ENCODE measurements at regions not wholly inside any gene's neighbourhood (a gene's known extent, or its start where the extent isn't known, plus 50 kb on each side); places are given as distances from the start of the nearest gene placed in this dataset.

DNA sequence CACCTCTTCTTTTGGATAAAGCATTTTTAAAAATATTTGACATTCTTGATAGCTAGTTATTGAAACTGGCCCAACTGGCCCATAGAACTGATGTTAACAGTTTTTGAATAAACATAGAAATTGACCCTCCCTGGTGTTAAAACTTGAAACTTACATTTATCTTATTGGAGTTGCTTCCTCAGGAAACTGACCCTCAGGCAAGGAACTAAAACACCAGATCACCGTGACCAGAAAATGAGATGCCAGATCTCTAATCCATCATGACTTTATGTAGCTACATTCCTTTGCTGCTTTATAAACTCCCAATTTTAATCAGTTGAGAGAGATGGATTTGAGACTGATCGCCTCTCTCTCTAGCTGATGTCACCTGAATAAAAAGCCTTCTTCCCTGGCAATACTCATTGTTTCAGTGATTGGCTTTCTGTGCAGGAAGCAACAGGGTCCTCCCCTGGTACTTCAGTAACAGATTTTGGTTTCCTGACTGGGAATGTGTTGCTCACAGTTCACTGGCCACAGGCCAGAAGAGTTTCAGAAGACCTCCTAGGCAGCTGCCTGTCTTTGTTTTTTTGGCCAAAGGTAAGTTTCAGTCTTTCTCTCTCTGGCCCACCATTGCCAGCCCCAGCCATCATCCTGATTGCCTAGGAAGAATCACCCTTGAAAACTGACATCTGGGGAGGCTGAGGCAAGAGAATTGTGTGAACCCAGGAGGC lies 212.4 kb downstream of the DTWD2 start:
- no peak for TF ChIP-seq POLR2A (IDR thresholded peaks at IDR 0.05)
- TF ChIP-seq, protein P1, sequence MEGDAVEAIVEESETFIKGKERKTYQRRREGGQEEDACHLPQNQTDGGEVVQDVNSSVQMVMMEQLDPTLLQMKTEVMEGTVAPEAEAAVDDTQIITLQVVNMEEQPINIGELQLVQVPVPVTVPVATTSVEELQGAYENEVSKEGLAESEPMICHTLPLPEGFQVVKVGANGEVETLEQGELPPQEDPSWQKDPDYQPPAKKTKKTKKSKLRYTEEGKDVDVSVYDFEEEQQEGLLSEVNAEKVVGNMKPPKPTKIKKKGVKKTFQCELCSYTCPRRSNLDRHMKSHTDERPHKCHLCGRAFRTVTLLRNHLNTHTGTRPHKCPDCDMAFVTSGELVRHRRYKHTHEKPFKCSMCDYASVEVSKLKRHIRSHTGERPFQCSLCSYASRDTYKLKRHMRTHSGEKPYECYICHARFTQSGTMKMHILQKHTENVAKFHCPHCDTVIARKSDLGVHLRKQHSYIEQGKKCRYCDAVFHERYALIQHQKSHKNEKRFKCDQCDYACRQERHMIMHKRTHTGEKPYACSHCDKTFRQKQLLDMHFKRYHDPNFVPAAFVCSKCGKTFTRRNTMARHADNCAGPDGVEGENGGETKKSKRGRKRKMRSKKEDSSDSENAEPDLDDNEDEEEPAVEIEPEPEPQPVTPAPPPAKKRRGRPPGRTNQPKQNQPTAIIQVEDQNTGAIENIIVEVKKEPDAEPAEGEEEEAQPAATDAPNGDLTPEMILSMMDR (IDR thresholded peaks at IDR 0.05) = no peak
- TF ChIP-seq POLR2AphosphoS5 (IDR thresholded peaks at IDR 0.05) = no peak
- no peak for TF ChIP-seq EP300 (IDR thresholded peaks at IDR 0.05)
